HG03565 (cell line): ENCODE measurements at regions not wholly inside any gene's neighbourhood (a gene's known extent, or its start where the extent isn't known, plus 50 kb on each side); places are given as distances from the start of the nearest gene placed in this dataset.

ENCODE experiments used
- ATAC-seq: cut with Tn5 transposase; IDR thresholded peaks from one replicate; pipeline ENCODE4 v1.9.1; 2021; ENCODE audit warnings: mild to moderate bottlenecking, moderate library complexity; ENCODE audit not compliant: unreplicated experiment

GRCh38 chr2:16565481-16565880 lies 100.2 kb downstream of the CYRIA start:
- no peak for ATAC-seq

GRCh38 chr2:16561676-16562075 lies 104.0 kb downstream of the CYRIA start:
- no peak for ATAC-seq

GRCh38 chr2:16561251-16561650 lies 104.4 kb downstream of the CYRIA start:
- no peak for ATAC-seq

- no peak for ATAC-seq
Observed at GRCh38 chr2:16559278-16560067, 106.2 kb downstream of the CYRIA start.

- no peak for ATAC-seq
Observed at GRCh38 chr2:16554060-16554583, 111.5 kb downstream of the CYRIA start.

GRCh38 chr2:16553226-16553625 lies 112.4 kb downstream of the CYRIA start:
- ATAC-seq, result no peak

- no peak for ATAC-seq
Observed at GRCh38 chr2:16552202-16552601, 113.4 kb downstream of the CYRIA start.

GRCh38 chr2:16548036-16548435 lies 117.6 kb downstream of the CYRIA start:
- no peak for ATAC-seq

- no peak for ATAC-seq
Observed at GRCh38 chr2:16546128-16546754, 119.4 kb downstream of the CYRIA start.

- ATAC-seq, result no peak
Observed at GRCh38 chr2:16538707-16539106, 126.9 kb downstream of the CYRIA start.

- ATAC-seq, result no peak
Observed at GRCh38 chr2:16537347-16537746, 128.3 kb downstream of the CYRIA start.

GRCh38 chr2:16526193-16526592 lies 139.4 kb downstream of the CYRIA start:
- no peak for ATAC-seq

- ATAC-seq, result no peak
Observed at GRCh38 chr2:16525265-16525887, 140.3 kb downstream of the CYRIA start.

GRCh38 chr2:16523711-16524110 lies 141.9 kb downstream of the CYRIA start:
- ATAC-seq, result no peak

GRCh38 chr2:16522031-16522831 lies 143.4 kb downstream of the CYRIA start:
- no peak for ATAC-seq

GRCh38 chr2:16520891-16521290 lies 144.7 kb downstream of the CYRIA start:
- no peak for ATAC-seq

GRCh38 chr2:16515696-16516095 lies 149.9 kb downstream of the CYRIA start:
- no peak for ATAC-seq

- ATAC-seq, result no peak
Observed at GRCh38 chr2:16513626-16514025, 152.0 kb downstream of the CYRIA start.

- no peak for ATAC-seq
Observed at GRCh38 chr2:16511041-16511440, 154.6 kb downstream of the CYRIA start.

GRCh38 chr2:16509042-16509441 lies 156.6 kb downstream of the CYRIA start:
- ATAC-seq, result no peak

- no peak for ATAC-seq
Observed at GRCh38 chr2:16508490-16508851, 157.2 kb downstream of the CYRIA start.
